MCF 10A (cell line): ENCODE measurements at regions not wholly inside any gene's neighbourhood (a gene's known extent, or its start where the extent isn't known, plus 50 kb on each side); places are given as distances from the start of the nearest gene placed in this dataset.

Source experiments
- BruUV-seq: library from RNA; stranded (reverse); fragments of 400-500 nt; replicated peaks from 2 replicates; lab custom pipeline; 2021; lab: Mats Ljungman, UMichigan
- CTCF ChIA-PET: fragments of 300-600 bp; sonication (Branson Sonifier 250); formaldehyde crosslinking; extraction: SDS; loops from one replicate; lab custom pipeline; 2021; ENCODE audit warnings: antibody characterized with exemption, inconsistent platforms; lab: Yijun Ruan, JAX
- POLR2A ChIA-PET: fragments of 300-600, 350-650 bp; sonication (Branson Sonifier 250); formaldehyde crosslinking; extraction: SDS; loops from one replicate; lab custom pipeline; 2020; ENCODE audit warnings: antibody characterized with exemption, inconsistent platforms; lab: Yijun Ruan, JAX
- DNase-seq: peaks from one replicate; pipeline ENCODE4 v3.0.0-alpha.2; 2018; ENCODE audit not compliant: unreplicated experiment
- H3K27ac Mint-ChIP-seq: one replicate; pipeline ENCODE4 v1.8.0; 2022; ENCODE audit warnings: mild to moderate bottlenecking, low read depth, mixed read lengths; ENCODE audit not compliant: unreplicated experiment
- H3K27me3 Mint-ChIP-seq: one replicate; pipeline ENCODE4 v1.8.0; 2022; ENCODE audit warnings: mixed read lengths; ENCODE audit not compliant: insufficient read depth, unreplicated experiment
- H3K36me3 Mint-ChIP-seq: one replicate; pipeline ENCODE4 v1.8.0; 2022; ENCODE audit warnings: mild to moderate bottlenecking, moderate library complexity, mixed read lengths; ENCODE audit not compliant: insufficient read depth, unreplicated experiment
- H3K4me1 Mint-ChIP-seq: one replicate; pipeline ENCODE4 v1.8.0; 2022; ENCODE audit warnings: mixed read lengths; ENCODE audit not compliant: insufficient read depth, unreplicated experiment
- H3K4me3 Mint-ChIP-seq: one replicate; pipeline ENCODE4 v1.8.0; 2022; ENCODE audit warnings: mild to moderate bottlenecking, moderate library complexity, mixed read lengths; ENCODE audit not compliant: unreplicated experiment
- H3K9me3 Mint-ChIP-seq: one replicate; pipeline ENCODE4 v1.8.0; 2022; ENCODE audit warnings: mixed read lengths; ENCODE audit not compliant: unreplicated experiment
- CTCF ChIP-seq: fragments of 200-600 bp; IDR thresholded peaks from one replicate; pipeline ENCODE4 v1.8.0; 2022; ENCODE audit warnings: antibody characterized with exemption, mild to moderate bottlenecking; ENCODE audit not compliant: unreplicated experiment
- intact Hi-C: fragments of 100-400 bp; cut with micrococcal nuclease; formaldehyde crosslinking; loops from 2 replicates; pipeline ENCODE4 v1.14.1; 2022

- no peak for DNase-seq
- no peak for TF ChIP-seq CTCF
- BruUV-seq, result no TSS peak
- Mint-ChIP-seq H3K27me3 (no peaks in the 10 kb centered on the region), H3K27ac (no peak overlapping the region), H3K36me3 (no peaks in the 10 kb centered on the region), H3K4me3 (no peak overlapping the region), H3K4me1 (peaks cover 11% of the 10 kb centered on the region), H3K9me3 (no peaks in the 10 kb centered on the region)
- intact Hi-C loops, result no loop called here
- ChIA-PET POLR2A (interaction anchor here (0.6 kb wide), 1 partner anchor 38 kb away, joined by 3 read pairs; no protein-coding TSS in a partner anchor), CTCF (interaction anchor here (1.0 kb wide), 1 partner anchor 650 kb away, joined by 3 read pairs; no protein-coding TSS in a partner anchor)
Observed at GRCh38 chr16:79434771-79435170, 165.8 kb downstream of the MAF start.

GRCh38 chr16:79434092-79434491, 166.4 kb downstream of the MAF start:
- Mint-ChIP-seq H3K27ac (no peak overlapping the region), H3K4me1 (peaks cover 11% of the 10 kb centered on the region), H3K36me3 (no peaks in the 10 kb centered on the region), H3K27me3 (no peaks in the 10 kb centered on the region), H3K4me3 (no peak overlapping the region), H3K9me3 (no peaks in the 10 kb centered on the region)
- no peak for TF ChIP-seq CTCF
- intact Hi-C loops, result no loop called here
- CTCF ChIA-PET, result interaction anchor here (0.6 to 1.0 kb wide), 2 partner anchors 105 to 380 kb away, joined by 3 read pairs; no protein-coding TSS in a partner anchor
- POLR2A ChIA-PET, result interaction anchor here (0.6 kb wide), 1 partner anchor 38 kb away, joined by 3 read pairs; no protein-coding TSS in a partner anchor
- DNase-seq, result no peak
- no TSS peak for BruUV-seq

- no TSS peak for BruUV-seq
- Mint-ChIP-seq H3K4me3 (no peak overlapping the region), H3K36me3 (no peaks in the 10 kb centered on the region), H3K4me1 (no peaks in the 10 kb centered on the region), H3K27me3 (no peaks in the 10 kb centered on the region), H3K9me3 (no peaks in the 10 kb centered on the region), H3K27ac (no peak overlapping the region)
- POLR2A ChIA-PET, result no interaction called here
- no peak for TF ChIP-seq CTCF
- no peak for DNase-seq
- CTCF ChIA-PET, result no interaction called here
- intact Hi-C loops, result no loop called here
Observed at GRCh38 chr16:79431923-79432322, 168.6 kb downstream of the MAF start.

GRCh38 chr16:79430191-79430678, 170.3 kb downstream of the MAF start:
- POLR2A ChIA-PET, result no interaction called here
- no peaks in the 10 kb centered on the region for H3K27me3 Mint-ChIP-seq
- intact Hi-C loops, result no loop called here
- no peaks in the 10 kb centered on the region for H3K36me3 Mint-ChIP-seq
- H3K4me1 Mint-ChIP-seq, result no peaks in the 10 kb centered on the region
- no TSS peak for BruUV-seq
- no peak overlapping the region for H3K27ac Mint-ChIP-seq
- DNase-seq, result no peak
- TF ChIP-seq CTCF, result no peak
- CTCF ChIA-PET, result no interaction called here
- H3K9me3 Mint-ChIP-seq, result no peaks in the 10 kb centered on the region
- no peak overlapping the region for H3K4me3 Mint-ChIP-seq
